GM18505 (cell line): ENCODE measurements at regions not wholly inside any gene's neighbourhood (a gene's known extent, or its start where the extent isn't known, plus 50 kb on each side); places are given as distances from the start of the nearest gene placed in this dataset.

Experiments used
- ATAC-seq: cut with Tn5 transposase; IDR thresholded peaks from one replicate; pipeline ENCODE4 v1.9.1; 2021; ENCODE audit not compliant: unreplicated experiment
- POLR2A ChIP-seq: IDR thresholded peaks from 4 replicates; pipeline ENCODE4 v1.6.1; 2011; ENCODE audit warnings: borderline replicate concordance; ENCODE audit not compliant: insufficient read depth, insufficient read length; ENCODE audit errors: extremely low read depth

- no peak for TF ChIP-seq POLR2A
- no peak for ATAC-seq
Measured at GRCh38 chr9:16090907-16091629, 538.2 kb downstream of the CCDC171 start.

GRCh38 chr9:16092142-16093091 lies 539.6 kb downstream of the CCDC171 start:
- no peak for ATAC-seq
- no peak for TF ChIP-seq POLR2A

DNA sequence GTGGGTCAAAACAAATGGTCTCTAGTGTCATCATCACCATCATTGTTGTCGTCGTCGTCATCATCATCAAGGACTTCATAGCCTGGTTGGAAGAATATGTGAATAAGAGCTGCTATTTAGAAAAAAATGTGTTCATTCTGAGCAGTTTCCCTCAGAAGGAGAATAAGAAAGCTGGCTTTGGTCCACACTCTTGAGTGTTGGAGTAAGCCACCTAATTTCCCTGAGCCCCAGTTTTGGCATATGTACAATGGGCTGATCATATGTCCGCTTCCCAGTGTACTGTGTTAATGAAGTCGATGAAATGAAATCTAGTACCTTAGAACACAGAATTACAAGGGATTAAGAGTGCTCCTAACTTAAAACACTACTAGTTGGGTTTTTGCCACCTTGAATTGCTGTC lies 545.5 kb downstream of the CCDC171 start:
- no peak for TF ChIP-seq POLR2A

DNA sequence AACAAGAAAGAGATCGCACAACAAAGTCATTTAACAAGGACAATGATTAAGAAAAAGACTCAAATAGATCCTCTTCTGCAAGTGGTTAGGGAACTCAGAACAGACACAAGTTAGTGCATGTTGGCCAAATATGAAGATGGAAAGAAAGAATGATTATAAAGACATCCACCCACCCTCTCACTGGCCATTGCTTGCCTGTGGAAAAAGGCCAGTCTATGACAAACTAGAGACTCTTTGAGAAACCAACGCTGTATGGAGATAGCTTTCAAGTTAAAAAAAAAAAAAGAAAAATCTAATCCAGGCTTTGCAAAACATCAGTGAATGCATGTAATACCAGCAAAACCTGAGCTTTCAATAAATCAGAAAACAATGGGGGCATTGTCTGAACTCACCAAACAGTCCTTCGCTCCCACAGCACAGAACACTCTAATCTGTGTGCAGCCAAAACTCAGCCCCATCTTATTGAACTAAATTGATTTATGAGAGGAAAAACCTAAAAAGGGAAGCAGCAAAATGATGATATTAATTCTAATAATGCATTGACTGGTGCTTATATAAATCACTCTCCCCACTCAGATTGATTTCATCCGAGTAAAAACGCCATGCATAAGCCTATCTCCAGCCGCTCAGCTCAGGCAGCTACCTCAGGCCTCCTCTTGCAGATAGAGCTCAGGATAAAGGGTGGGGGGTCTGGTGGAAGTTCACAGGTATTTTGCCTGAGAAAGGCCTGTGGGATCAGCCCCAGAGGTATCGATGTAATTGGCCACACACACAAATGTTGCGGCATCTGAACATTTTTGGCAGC lies 547.1 kb downstream of the CCDC171 start:
- ATAC-seq = no peak
- no peak for TF ChIP-seq POLR2A

More for the DNA sequence above, 545.5 kb downstream of the CCDC171 start:
- no peak for ATAC-seq

DNA sequence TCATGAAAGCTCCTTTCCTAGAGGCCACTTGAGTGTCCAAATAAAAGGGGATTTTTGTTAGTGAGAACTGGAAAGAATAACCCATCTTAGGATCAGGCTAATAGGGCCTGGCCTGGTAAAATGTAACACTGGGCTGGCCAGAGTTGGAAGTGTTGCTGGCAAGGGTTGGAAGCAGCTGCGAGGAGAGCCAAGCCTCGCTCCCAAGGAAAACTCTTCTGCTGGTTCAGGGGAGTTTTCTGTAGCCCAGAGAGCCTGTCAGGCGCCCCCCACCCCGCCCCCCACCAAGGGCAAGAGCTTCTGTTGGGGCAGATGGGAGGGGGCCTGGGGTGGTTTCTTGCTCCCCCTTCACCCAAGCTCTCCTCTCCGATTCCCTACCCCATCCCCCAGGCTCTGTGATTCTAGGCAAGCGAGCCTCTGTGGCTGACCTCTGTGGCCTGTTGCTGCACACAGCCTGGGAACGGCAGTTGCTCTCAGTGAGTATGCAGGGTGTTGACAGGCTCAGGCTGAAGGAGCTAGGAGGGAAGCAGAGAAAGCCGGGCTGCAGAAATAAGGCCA lies 547.8 kb downstream of the CCDC171 start:
- no peak for TF ChIP-seq POLR2A
- no peak for ATAC-seq

- ATAC-seq = no peak
- no peak for TF ChIP-seq POLR2A
Measured at GRCh38 chr9:16102154-16102553, 549.3 kb downstream of the CCDC171 start.

DNA sequence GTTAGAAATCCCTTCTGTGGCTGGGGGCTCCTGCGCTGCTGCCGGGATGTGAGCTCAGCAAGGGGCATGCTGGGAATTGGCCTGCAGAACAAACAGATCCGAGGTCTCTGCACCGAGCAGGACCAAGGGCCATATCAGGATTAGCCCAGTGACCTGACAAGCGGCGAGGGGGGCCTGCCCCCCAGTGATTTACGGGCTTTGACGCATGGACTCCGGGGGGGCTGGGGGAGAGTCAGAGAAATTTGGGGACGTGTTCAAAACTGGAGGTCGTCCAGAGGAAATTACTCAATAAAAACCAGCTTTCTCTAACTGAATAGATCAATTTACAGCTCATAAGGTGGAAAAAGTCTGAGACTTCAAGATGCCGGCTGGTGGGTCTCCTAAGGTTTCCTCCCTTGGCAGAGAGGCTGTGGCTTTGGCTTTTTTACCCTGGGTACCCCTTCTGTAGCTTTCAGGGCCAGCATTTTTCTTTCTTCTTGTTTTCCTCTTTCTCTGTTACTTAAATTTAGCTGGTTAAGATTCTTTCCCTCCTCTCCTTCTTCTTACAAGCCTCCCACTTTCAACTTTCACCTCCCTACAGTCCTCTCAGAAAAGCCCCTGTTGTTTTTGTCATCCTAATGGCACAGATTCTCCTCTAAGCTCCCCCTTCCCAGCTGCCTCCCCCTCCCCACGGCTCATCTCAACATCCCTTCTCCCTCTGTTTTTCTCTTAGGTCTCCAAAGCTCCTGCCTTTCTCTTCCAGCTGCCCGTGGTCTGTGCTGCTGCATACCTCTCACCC lies 551.0 kb downstream of the CCDC171 start:
- no peak for TF ChIP-seq POLR2A

DNA sequence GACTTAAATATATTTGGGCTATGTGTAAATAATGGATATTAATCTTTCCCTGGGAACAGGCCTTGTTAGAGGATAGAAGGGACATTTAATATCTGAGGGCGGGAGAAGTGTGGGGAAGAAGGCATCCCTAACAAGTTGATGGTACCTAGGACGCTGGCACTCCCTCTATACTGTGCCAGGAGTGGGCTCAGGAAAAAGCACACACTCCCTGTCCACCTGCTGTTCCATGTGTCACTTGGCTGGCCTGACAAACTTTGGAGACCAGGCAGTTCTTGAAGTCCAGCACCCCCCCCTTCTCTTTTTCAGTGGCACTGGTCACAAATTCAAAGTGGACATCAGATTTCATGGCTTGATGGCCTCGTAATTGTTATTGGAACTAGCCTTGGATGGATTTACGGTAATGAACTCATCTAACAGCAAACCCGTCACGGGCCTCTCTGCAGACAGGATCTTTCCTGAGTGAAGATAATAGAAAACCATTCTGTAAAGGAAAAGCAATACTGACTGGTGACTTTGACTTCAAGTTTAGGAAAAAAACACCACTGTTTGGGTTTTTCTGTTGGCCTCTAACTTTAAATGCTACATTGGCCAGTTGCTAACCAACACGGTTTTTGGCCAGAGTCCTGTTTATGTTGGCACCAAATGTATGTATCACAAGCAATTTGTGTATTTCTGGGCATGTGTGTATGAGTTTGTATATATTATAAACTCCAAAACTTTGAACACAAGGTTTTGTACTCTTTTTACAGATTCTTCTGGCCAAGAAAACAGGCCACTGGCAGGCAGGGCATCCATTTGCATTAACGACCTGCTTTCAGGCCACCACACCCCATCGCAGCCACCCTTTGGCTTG lies 552.6 kb downstream of the CCDC171 start:
- TF ChIP-seq POLR2A = no peak
- no peak for ATAC-seq

More for the DNA sequence above, 551.0 kb downstream of the CCDC171 start:
- no peak for ATAC-seq

DNA sequence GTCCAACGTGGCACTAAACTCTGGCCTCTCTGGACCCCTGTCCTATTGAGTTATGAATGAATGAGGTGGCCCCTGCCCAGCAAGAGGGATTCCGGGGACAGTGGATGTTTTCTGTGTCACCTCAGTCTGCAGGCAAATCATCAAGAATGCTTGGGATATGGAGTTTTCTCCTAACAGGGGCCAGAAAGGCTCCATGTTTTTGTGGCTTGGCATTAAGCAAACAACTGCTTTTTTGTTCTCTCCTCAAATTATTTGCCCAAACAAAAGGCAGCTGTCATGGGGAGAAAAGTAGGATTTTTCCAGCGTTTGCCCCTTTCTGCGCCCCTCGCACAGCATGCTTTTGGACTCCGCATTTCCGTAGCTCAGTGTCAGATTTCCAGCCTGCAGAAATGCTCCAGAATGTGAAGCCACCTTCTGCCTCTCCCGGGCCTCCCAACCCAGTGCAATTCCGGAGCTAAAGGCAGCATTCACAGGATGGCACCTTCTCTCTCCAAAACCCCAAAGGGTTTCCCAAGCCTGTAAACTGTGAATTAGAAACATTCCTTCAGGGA lies 553.3 kb downstream of the CCDC171 start:
- no peak for TF ChIP-seq POLR2A
- no peak for ATAC-seq

- ATAC-seq = no peak
- TF ChIP-seq POLR2A = no peak
Measured at GRCh38 chr9:16112116-16112515, 559.3 kb downstream of the CCDC171 start.

DNA sequence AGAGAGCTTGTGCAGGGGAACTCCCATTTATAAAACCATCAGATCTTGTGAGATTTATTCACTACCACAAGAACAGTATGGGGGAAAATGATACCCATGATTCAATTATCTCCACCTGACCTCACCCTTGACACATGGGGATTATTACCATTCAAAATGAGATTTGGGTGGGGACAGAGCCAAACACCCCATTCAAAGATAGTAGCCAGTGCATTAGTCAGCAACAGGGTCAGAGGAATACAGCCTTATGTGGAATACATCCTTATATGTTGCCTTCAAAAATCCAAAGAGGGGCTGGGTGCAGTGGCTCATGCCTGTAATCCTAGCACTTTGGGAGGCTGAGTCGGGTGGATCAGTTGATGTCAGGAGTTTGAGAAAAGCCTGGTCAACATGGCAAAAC lies 563.2 kb downstream of the CCDC171 start:
- no peak for ATAC-seq
- TF ChIP-seq POLR2A = no peak
